ENCODE measurements at regions not wholly inside any gene's neighbourhood (a gene's known extent, or its start where the extent isn't known, plus 50 kb on each side); places are given as distances from the start of the nearest gene placed in this dataset.

- TF ChIP-seq GATA2 (IDR thresholded peaks at IDR 0.05; ENCODE audit: insufficient read depth, insufficient read length, low read depth, low read length) = no peak
- TF ChIP-seq JUN (IDR thresholded peaks at IDR 0.05; ENCODE audit: borderline replicate concordance, insufficient read depth, insufficient read length, low read depth) = no peak
- no peak for TF ChIP-seq FOS (IDR thresholded peaks at IDR 0.05; ENCODE audit: borderline replicate concordance, insufficient read depth, low read length)
- Histone ChIP-seq H3K4me1 (ENCODE audit: control insufficient read depth, extremely low read depth, insufficient read depth, low read length) (peaks cover 6% of the 10 kb centered on the region), H3K4me3 (replicated peaks in 1 of 3; ENCODE audit: insufficient read depth in 1 of 3, low read depth in 1 of 3, low read length in 3 of 3) (no peak overlapping the region), H3K9me1 (replicated peaks; ENCODE audit: control insufficient read depth, extremely low read depth, insufficient read depth, low read length) (no peaks in the 10 kb centered on the region), H3K27ac (ENCODE audit: insufficient read depth, low read depth, low read length) (no peak overlapping the region), H3K9ac (replicated peaks; ENCODE audit: extremely low read depth, insufficient read depth, low read length) (no peak overlapping the region), H3K4me2 (ENCODE audit: insufficient read depth, low read length) (no peak overlapping the region), H3K79me2 (ENCODE audit: control insufficient read depth, insufficient read depth, low read length) (no peaks in the 10 kb centered on the region), H4K20me1 (replicated peaks; ENCODE audit: control insufficient read depth, extremely low read depth, insufficient read depth, low read length) (no peaks in the 10 kb centered on the region), H3K36me3 (ENCODE audit: control insufficient read depth in 2 of 2, extremely low read depth in 1 of 2, insufficient read depth in 2 of 2, low read length in 2 of 2) (no peaks in the 10 kb centered on the region), H2AFZ (ENCODE audit: low read depth, low read length) (no peak overlapping the region), H3K27me3 (ENCODE audit: control insufficient read depth in 2 of 2, insufficient read depth in 2 of 2, low read length in 2 of 2) (no peaks in the 10 kb centered on the region), H3K9me3 (replicated peaks; ENCODE audit: control insufficient read depth, insufficient read depth, low read length) (no peaks in the 10 kb centered on the region)
- intact Hi-C loops (cut with micrococcal nuclease) = no loop called here
- dilution Hi-C loops (cut with MboI; ENCODE audit: extremely low pct_ligation_motif_present, low sequenced_read_pairs) = no loop called here
- no TSS peak for BruUV-seq (replicated peaks)
- FAIRE-seq (no peak), DNase-seq (ENCODE audit: low read depth, low spot score) (peak; percentile 94)
- CTCF ChIA-PET = interaction anchor here (0.7 to 2.1 kb wide), 4 partner anchors 9 to 354 kb away, joined by 3 to 11 read pairs (median 6); partner anchors contain the start of gene ARL4A
- POLR2A ChIA-PET = interaction anchor here (0.9 to 1.6 kb wide), 2 partner anchors 10 to 74 kb away, joined by 3 to 4 read pairs; partner anchors contain the start of gene ARL4A
These were observed 74.3 kb downstream of the ARL4A start for GRCh38 chr7:12761691-12762090.

GRCh38 chr7:12764458-12764891 lies 77.0 kb downstream of the ARL4A start:
- Histone ChIP-seq H3K9me1 (replicated peaks; ENCODE audit: control insufficient read depth, extremely low read depth, insufficient read depth, low read length) (no peaks in the 10 kb centered on the region), H3K9me3 (replicated peaks; ENCODE audit: control insufficient read depth, insufficient read depth, low read length) (no peaks in the 10 kb centered on the region), H2AFZ (ENCODE audit: low read depth, low read length) (no peak overlapping the region), H3K4me1 (ENCODE audit: control insufficient read depth, extremely low read depth, insufficient read depth, low read length) (peaks cover 3% of the 10 kb centered on the region), H3K4me3 (replicated peaks in 1 of 3; ENCODE audit: insufficient read depth in 1 of 3, low read depth in 1 of 3, low read length in 3 of 3) (no peak overlapping the region), H3K79me2 (ENCODE audit: control insufficient read depth, insufficient read depth, low read length) (no peaks in the 10 kb centered on the region), H3K36me3 (ENCODE audit: control insufficient read depth in 2 of 2, extremely low read depth in 1 of 2, insufficient read depth in 2 of 2, low read length in 2 of 2) (no peaks in the 10 kb centered on the region), H3K9ac (replicated peaks; ENCODE audit: extremely low read depth, insufficient read depth, low read length) (no peak overlapping the region), H3K27ac (ENCODE audit: insufficient read depth, low read depth, low read length) (no peak overlapping the region), H3K4me2 (ENCODE audit: insufficient read depth, low read length) (no peak overlapping the region), H4K20me1 (replicated peaks; ENCODE audit: control insufficient read depth, extremely low read depth, insufficient read depth, low read length) (no peaks in the 10 kb centered on the region), H3K27me3 (ENCODE audit: control insufficient read depth in 2 of 2, insufficient read depth in 2 of 2, low read length in 2 of 2) (no peaks in the 10 kb centered on the region)
- TF ChIP-seq MYC (IDR thresholded peaks at IDR 0.05; ENCODE audit: low read depth, low read length) (no peak), POLR2AphosphoS5 (IDR thresholded peaks at IDR 0.05; ENCODE audit: insufficient read depth, low read depth, low read length) (no peak), FOS (IDR thresholded peaks at IDR 0.05; ENCODE audit: borderline replicate concordance, insufficient read depth, low read length) (no peak), GATA2 (IDR thresholded peaks at IDR 0.05; ENCODE audit: insufficient read depth, insufficient read length, low read depth, low read length) (no peak), CTCF (IDR thresholded peaks at IDR 0.05; ENCODE audit: extremely low read depth in 1 of 2, insufficient read depth in 1 of 2, low read depth in 1 of 2, low read length in 2 of 2) (no peak), JUN (IDR thresholded peaks at IDR 0.05; ENCODE audit: borderline replicate concordance, insufficient read depth, insufficient read length, low read depth) (no peak), MAX (IDR thresholded peaks at IDR 0.05; ENCODE audit: insufficient read depth, insufficient read length) (no peak), EZH2 (IDR thresholded peaks at IDR 0.05; ENCODE audit: borderline replicate concordance, low read depth, low read length, severe bottlenecking) (no peak), POLR2A (IDR thresholded peaks at IDR 0.05; ENCODE audit: low read depth, low read length) (no peak)
- CTCF ChIA-PET = interaction anchor here (1.1 kb wide), 1 partner anchor 77 kb away, joined by 3 read pairs; the partner anchor contains the start of gene ARL4A
- POLR2A ChIA-PET = no interaction called here
- dilution Hi-C loops (cut with MboI; ENCODE audit: extremely low pct_ligation_motif_present, low sequenced_read_pairs) (no loop called here), intact Hi-C loops (cut with micrococcal nuclease) (no loop called here)
- no TSS peak for BruUV-seq (replicated peaks)
- no peak for DNase-seq (ENCODE audit: low read depth, low spot score)
- no peak for FAIRE-seq

All from endothelial cell of umbilical vein (primary cell).